K562 (cell line): ENCODE measurements at regions not wholly inside any gene's neighbourhood (a gene's known extent, or its start where the extent isn't known, plus 50 kb on each side); places are given as distances from the start of the nearest gene placed in this dataset.

Experiments used
- ELF1 ChIP-seq: fragments of 200-800 bp; sonication (Bioruptor generic); IDR thresholded peaks from 2 replicates; pipeline ENCODE4 v1.6.1; 2016; ENCODE audit warnings: missing genetic modification characterization, missing compliant biosample characterization
- ETV6 ChIP-seq, 3 experiments: fragments of 150-350 bp in 1 of 3; sonication (generic) in 1 of 3; formaldehyde crosslinking in 1 of 3; IDR thresholded peaks; 2 replicates each; pipeline versions ENCODE4 v1.6.1 to v1.8.0; 2014 to 2022; ENCODE audit warnings: borderline replicate concordance in 2 of 3, low read depth in 2 of 3, antibody characterized with exemption in 1 of 3, low read length in 1 of 3, mild to moderate bottlenecking in 1 of 3, missing genetic modification reagents in 1 of 3
- EZH2 ChIP-seq: IDR thresholded peaks from 2 replicates; pipeline ENCODE4 v1.6.1; 2012; ENCODE audit warnings: low read depth, mild to moderate bottlenecking, inconsistent platforms, low read length, borderline replicate concordance
- FOS ChIP-seq: IDR thresholded peaks from 3 replicates; pipeline ENCODE4 v1.6.1; 2011; ENCODE audit not compliant: insufficient read length; ENCODE audit errors: extremely low read depth
- HNRNPLL ChIP-seq: fragments of 200-400 bp; formaldehyde crosslinking; IDR thresholded peaks from 2 replicates; pipeline ENCODE4 v1.6.1; 2017; ENCODE audit warnings: low read length, low read depth, mild to moderate bottlenecking; ENCODE audit not compliant: poor library complexity, severe bottlenecking
- OTX1 ChIP-seq: fragments of 450-650 bp; formaldehyde crosslinking; IDR thresholded peaks from 2 replicates; pipeline ENCODE4 v1.4.0; 2022; ENCODE audit warnings: mild to moderate bottlenecking
- RNF2 ChIP-seq: sonication (generic); IDR thresholded peaks from 2 replicates; pipeline ENCODE4 v1.6.1; 2016
- SETDB1 ChIP-seq: IDR thresholded peaks from one replicate; pipeline ENCODE4 v1.6.1; 2012; ENCODE audit warnings: low read length, control low read depth, inconsistent platforms
- TCF7L2 ChIP-seq: fragments of 150-350 bp; IDR thresholded peaks from 2 replicates; pipeline ENCODE4 v1.6.1; 2016; ENCODE audit warnings: low read depth, mild to moderate bottlenecking, low read length, moderate library complexity
- ZKSCAN8 ChIP-seq: fragments of 200-800 bp; sonication (Bioruptor generic); IDR thresholded peaks from 2 replicates; pipeline ENCODE4 v1.6.1; 2016; ENCODE audit warnings: missing genetic modification characterization, missing compliant biosample characterization
- ZNF589 ChIP-seq: fragments of 200-800 bp; sonication (Bioruptor generic); IDR thresholded peaks from 2 replicates; pipeline ENCODE4 v1.6.1; 2016; ENCODE audit warnings: low read depth, missing genetic modification characterization, missing compliant biosample characterization
- TF ChIP-seq, protein P1 (sequence below), 3 experiments: IDR thresholded peaks in 2 of 3; conservative IDR thresholded peaks in 1 of 3; 2 replicates each; pipeline ENCODE4 v1.5.1; 2011 to 2012; ENCODE audit warnings: low read length in 3 of 3, mild to moderate bottlenecking in 3 of 3, control low read depth in 2 of 3, improper control_type of control experiment in 1 of 3, inconsistent platforms in 1 of 3, low read depth in 1 of 3, mixed read lengths in 1 of 3, moderate library complexity in 1 of 3; ENCODE audit not compliant: insufficient read depth in 2 of 3
- TF ChIP-seq, protein P2 (sequence below): fragments of 450-650 bp; IDR thresholded peaks from 2 replicates; pipeline ENCODE4 v1.6.1; 2018; ENCODE audit not compliant: partially characterized antibody

DNA sequence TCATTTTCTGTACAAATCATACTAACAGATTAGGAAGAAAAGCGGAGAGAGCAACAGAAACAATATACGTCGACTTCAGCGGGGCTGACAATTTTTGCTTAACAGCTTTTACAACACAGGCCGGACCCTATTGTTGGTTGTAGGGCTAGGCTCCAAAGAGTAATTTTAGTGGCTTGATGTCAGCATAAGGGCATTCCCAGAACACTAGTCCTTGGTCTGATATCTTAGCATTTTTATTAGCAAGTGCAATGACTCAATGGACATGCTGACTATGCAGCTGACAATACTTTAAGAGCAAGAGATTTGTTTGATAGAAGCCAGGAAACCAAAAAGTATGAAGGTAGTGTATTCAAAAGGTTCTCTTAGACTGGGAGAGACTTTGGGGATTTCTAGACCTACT, 209.9 kb downstream of the LNPK start:
- no peak for TF ChIP-seq ZKSCAN8
- no peak for TF ChIP-seq ELF1 (tag)
- no peak for TF ChIP-seq RNF2
- TF ChIP-seq FOS: no peak
- TF ChIP-seq SETDB1: no peak
- TF ChIP-seq OTX1 (CRISPR knock-in tag): no peak
- TF ChIP-seq, protein P1, sequence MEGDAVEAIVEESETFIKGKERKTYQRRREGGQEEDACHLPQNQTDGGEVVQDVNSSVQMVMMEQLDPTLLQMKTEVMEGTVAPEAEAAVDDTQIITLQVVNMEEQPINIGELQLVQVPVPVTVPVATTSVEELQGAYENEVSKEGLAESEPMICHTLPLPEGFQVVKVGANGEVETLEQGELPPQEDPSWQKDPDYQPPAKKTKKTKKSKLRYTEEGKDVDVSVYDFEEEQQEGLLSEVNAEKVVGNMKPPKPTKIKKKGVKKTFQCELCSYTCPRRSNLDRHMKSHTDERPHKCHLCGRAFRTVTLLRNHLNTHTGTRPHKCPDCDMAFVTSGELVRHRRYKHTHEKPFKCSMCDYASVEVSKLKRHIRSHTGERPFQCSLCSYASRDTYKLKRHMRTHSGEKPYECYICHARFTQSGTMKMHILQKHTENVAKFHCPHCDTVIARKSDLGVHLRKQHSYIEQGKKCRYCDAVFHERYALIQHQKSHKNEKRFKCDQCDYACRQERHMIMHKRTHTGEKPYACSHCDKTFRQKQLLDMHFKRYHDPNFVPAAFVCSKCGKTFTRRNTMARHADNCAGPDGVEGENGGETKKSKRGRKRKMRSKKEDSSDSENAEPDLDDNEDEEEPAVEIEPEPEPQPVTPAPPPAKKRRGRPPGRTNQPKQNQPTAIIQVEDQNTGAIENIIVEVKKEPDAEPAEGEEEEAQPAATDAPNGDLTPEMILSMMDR (IDR thresholded peaks at IDR 0.05 in 2 of 3, conservative IDR thresholded peaks at IDR 0.05 in 1 of 3; ENCODE audit: insufficient read depth in 2 of 3, low read depth in 1 of 3, low read length in 3 of 3): no peak
- TF ChIP-seq, protein P2, sequence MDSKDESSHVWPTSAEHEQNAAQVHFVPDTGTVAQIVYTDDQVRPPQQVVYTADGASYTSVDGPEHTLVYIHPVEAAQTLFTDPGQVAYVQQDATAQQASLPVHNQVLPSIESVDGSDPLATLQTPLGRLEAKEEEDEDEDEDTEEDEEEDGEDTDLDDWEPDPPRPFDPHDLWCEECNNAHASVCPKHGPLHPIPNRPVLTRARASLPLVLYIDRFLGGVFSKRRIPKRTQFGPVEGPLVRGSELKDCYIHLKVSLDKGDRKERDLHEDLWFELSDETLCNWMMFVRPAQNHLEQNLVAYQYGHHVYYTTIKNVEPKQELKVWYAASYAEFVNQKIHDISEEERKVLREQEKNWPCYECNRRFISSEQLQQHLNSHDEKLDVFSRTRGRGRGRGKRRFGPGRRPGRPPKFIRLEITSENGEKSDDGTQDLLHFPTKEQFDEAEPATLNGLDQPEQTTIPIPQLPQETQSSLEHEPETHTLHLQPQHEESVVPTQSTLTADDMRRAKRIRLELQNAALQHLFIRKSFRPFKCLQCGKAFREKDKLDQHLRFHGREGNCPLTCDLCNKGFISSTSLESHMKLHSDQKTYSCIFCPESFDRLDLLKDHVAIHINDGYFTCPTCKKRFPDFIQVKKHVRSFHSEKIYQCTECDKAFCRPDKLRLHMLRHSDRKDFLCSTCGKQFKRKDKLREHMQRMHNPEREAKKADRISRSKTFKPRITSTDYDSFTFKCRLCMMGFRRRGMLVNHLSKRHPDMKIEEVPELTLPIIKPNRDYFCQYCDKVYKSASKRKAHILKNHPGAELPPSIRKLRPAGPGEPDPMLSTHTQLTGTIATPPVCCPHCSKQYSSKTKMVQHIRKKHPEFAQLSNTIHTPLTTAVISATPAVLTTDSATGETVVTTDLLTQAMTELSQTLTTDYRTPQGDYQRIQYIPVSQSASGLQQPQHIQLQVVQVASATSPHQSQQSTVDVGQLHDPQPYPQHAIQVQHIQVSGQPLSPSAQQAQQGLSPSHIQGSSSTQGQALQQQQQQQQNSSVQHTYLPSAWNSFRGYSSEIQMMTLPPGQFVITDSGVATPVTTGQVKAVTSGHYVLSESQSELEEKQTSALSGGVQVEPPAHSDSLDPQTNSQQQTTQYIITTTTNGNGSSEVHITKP: no peak
- no peak for TF ChIP-seq ZNF589
- TF ChIP-seq ETV6 (IDR thresholded peaks at IDR 0.05; ENCODE audit: borderline replicate concordance in 1 of 2, low read depth in 2 of 2, low read length in 1 of 2): no peak
- no peak for TF ChIP-seq ETV6 (CRISPR knock-in tag; IDR thresholded peaks at IDR 0.05; ENCODE audit: borderline replicate concordance)
- TF ChIP-seq EZH2: no peak
- TF ChIP-seq HNRNPLL: no peak
- TF ChIP-seq TCF7L2: no peak
